ENCODE measurements at regions not wholly inside any gene's neighbourhood (a gene's known extent, or its start where the extent isn't known, plus 50 kb on each side); places are given as distances from the start of the nearest gene placed in this dataset.

- TF ChIP-seq CTCF (optimal IDR thresholded peaks at IDR 0.05 in 1 of 3, IDR thresholded peaks at IDR 0.05 in 1 of 3, conservative IDR thresholded peaks at IDR 0.05 in 1 of 3; ENCODE audit: extremely low read depth in 1 of 3, insufficient read depth in 2 of 3, low read length in 3 of 3) (no peak), EZH2 (IDR thresholded peaks at IDR 0.05; ENCODE audit: low read length) (no peak)
Observed at GRCh38 chr10:123563581-123563855, 102.6 kb upstream of the GPR26 start.
